GM23338 (cell line): ENCODE measurements at regions not wholly inside any gene's neighbourhood (a gene's known extent, or its start where the extent isn't known, plus 50 kb on each side); places are given as distances from the start of the nearest gene placed in this dataset.

Experiments
- ATAC-seq: fragments of 200-7000 bp; cut with Tn5 transposase; 3 replicates; pipeline ENCODE4 v1.9.1; 2020
- DNase-seq: peaks from one replicate; pipeline ENCODE4 v3.0.0-alpha.2; 2015; ENCODE audit warnings: low spot score
- H2AFZ ChIP-seq: fragments of 200-600 bp; sonication (generic); 2 replicates; pipeline ENCODE4 v1.8.0; 2016; ENCODE audit warnings: antibody characterized with exemption, mild to moderate bottlenecking, moderate library complexity
- H3F3A ChIP-seq: fragments of 200-600 bp; sonication (generic); replicated peaks from 2 replicates; pipeline ENCODE4 v1.8.0; 2017; ENCODE audit warnings: antibody characterized with exemption, mixed run types, low read depth
- H3K27ac ChIP-seq: fragments of 200-600 bp; sonication (generic); 2 replicates; pipeline ENCODE4 v1.6.1; 2016; ENCODE audit warnings: low read depth
- H3K27me3 ChIP-seq: fragments of 200-600 bp; sonication (generic); 2 replicates; pipeline ENCODE4 v1.8.0; 2016; ENCODE audit warnings: mild to moderate bottlenecking, mixed run types, moderate library complexity; ENCODE audit not compliant: insufficient read depth
- H3K36me3 ChIP-seq: fragments of 200-600 bp; sonication (generic); 2 replicates; pipeline ENCODE4 v1.8.0; 2016; ENCODE audit warnings: mild to moderate bottlenecking; ENCODE audit not compliant: insufficient read depth
- H3K4me1 ChIP-seq: fragments of 200-600 bp; sonication (generic); 2 replicates; pipeline ENCODE4 v1.8.0; 2016; ENCODE audit warnings: mild to moderate bottlenecking, moderate library complexity; ENCODE audit not compliant: insufficient read depth
- H3K4me2 ChIP-seq: fragments of 200-600 bp; sonication (generic); 2 replicates; pipeline ENCODE4 v1.7.1; 2017; ENCODE audit warnings: mixed run types
- H3K4me3 ChIP-seq: fragments of 200-600 bp; sonication (generic); 2 replicates; pipeline ENCODE4 v1.6.1; 2016; ENCODE audit warnings: mixed run types
- H3K79me2 ChIP-seq: fragments of 200-600 bp; sonication (generic); replicated peaks from 2 replicates; pipeline ENCODE4 v1.8.0; 2017; ENCODE audit warnings: mild to moderate bottlenecking; ENCODE audit not compliant: insufficient read depth
- H3K9me2 ChIP-seq: fragments of 200-600 bp; sonication (generic); 2 replicates; pipeline ENCODE4 v1.8.0; 2017; ENCODE audit not compliant: insufficient read depth
- H4K20me1 ChIP-seq: fragments of 200-600 bp; sonication (generic); replicated peaks from 2 replicates; pipeline ENCODE4 v1.8.0; 2017; ENCODE audit warnings: mild to moderate bottlenecking; ENCODE audit not compliant: insufficient read depth
- H3K27ac Mint-ChIP-seq: 2 replicates; pipeline ENCODE4 v1.8.0; 2020; ENCODE audit warnings: inconsistent platforms, mild to moderate bottlenecking, moderate library complexity, mixed read lengths
- H3K27me3 Mint-ChIP-seq: 3 replicates; pipeline ENCODE4 v1.8.0; 2022; ENCODE audit warnings: low read depth, mild to moderate bottlenecking, moderate library complexity, mixed read lengths, inconsistent platforms; ENCODE audit not compliant: insufficient read depth, poor library complexity
- H3K36me3 Mint-ChIP-seq: 3 replicates; pipeline ENCODE4 v1.8.0; 2021; ENCODE audit warnings: low read depth, mild to moderate bottlenecking, inconsistent platforms, moderate library complexity, mixed read lengths
- H3K4me1 Mint-ChIP-seq: 3 replicates; pipeline ENCODE4 v1.8.0; 2020; ENCODE audit warnings: mild to moderate bottlenecking, inconsistent platforms, mixed read lengths
- H3K4me3 Mint-ChIP-seq: 3 replicates; pipeline ENCODE4 v1.8.0; 2021; ENCODE audit warnings: moderate library complexity, mild to moderate bottlenecking, inconsistent platforms, mixed read lengths
- H3K9me3 Mint-ChIP-seq: 3 replicates; pipeline ENCODE4 v1.8.0; 2020; ENCODE audit warnings: moderate library complexity, mild to moderate bottlenecking, inconsistent platforms, mixed read lengths
- CTCF ChIP-seq, 2 experiments: fragments of 200-600 bp in 1 of 2; sonication (generic) in 1 of 2; conservative IDR thresholded peaks; 2 replicates each; pipeline versions ENCODE4 v1.5.1 to v1.6.1; 2016 to 2017; ENCODE audit warnings: antibody characterized with exemption in 2 of 2, low read depth in 2 of 2, mild to moderate bottlenecking in 2 of 2, moderate library complexity in 1 of 2
- EZH2 ChIP-seq: fragments of 200-600 bp; sonication (generic); IDR thresholded peaks from one replicate; pipeline ENCODE4 v1.8.0; 2017; ENCODE audit warnings: antibody characterized with exemption, mild to moderate bottlenecking, low read depth; ENCODE audit not compliant: unreplicated experiment
- JUNB ChIP-seq: IDR thresholded peaks from one replicate; pipeline ENCODE4 v1.6.1; 2016; ENCODE audit warnings: antibody characterized with exemption; ENCODE audit not compliant: unreplicated experiment
- NANOG ChIP-seq: IDR thresholded peaks from 2 replicates; pipeline ENCODE4 v1.6.1; 2016; ENCODE audit warnings: antibody characterized with exemption, borderline replicate concordance
- POLR2AphosphoS5 ChIP-seq: IDR thresholded peaks from 2 replicates; pipeline ENCODE4 v1.6.1; 2016; ENCODE audit warnings: antibody characterized with exemption, low read depth
- REST ChIP-seq: IDR thresholded peaks from one replicate; pipeline ENCODE4 v1.6.1; 2018; ENCODE audit warnings: antibody characterized with exemption; ENCODE audit not compliant: unreplicated experiment
- STAT1 ChIP-seq: IDR thresholded peaks from one replicate; pipeline ENCODE4 v1.6.1; 2016; ENCODE audit warnings: antibody characterized with exemption; ENCODE audit not compliant: unreplicated experiment
- ZNF331 ChIP-seq: fragments of 250-450 bp; sonication (Bioruptor Pico); IDR thresholded peaks from 2 replicates; pipeline ENCODE4 v1.5.0; 2020; ENCODE audit warnings: low read depth, mild to moderate bottlenecking, moderate library complexity
- ZNF462 ChIP-seq: fragments of 250-450 bp; sonication (Bioruptor Pico); IDR thresholded peaks from 2 replicates; pipeline ENCODE4 v1.5.0; 2020; ENCODE audit warnings: mild to moderate bottlenecking, moderate library complexity

- Mint-ChIP-seq H3K4me3 (no peak overlapping the region), H3K4me1 (peaks cover 19% of the 10 kb centered on the region), H3K27me3 (peaks cover 2% of the 10 kb centered on the region), H3K9me3 (no peaks in the 10 kb centered on the region), H3K36me3 (no peaks in the 10 kb centered on the region), H3K27ac (no peak overlapping the region)
- Histone ChIP-seq H3K27ac (no peak overlapping the region), H3K4me3 (no peak overlapping the region), H4K20me1 (no peaks in the 10 kb centered on the region), H3K79me2 (no peaks in the 10 kb centered on the region), H3K27me3 (peaks cover 3% of the 10 kb centered on the region; the same call in 1 of the 2 replicates), H3K4me1 (no peaks in the 10 kb centered on the region; the same call in 1 of the 2 replicates), H3K36me3 (no peaks in the 10 kb centered on the region), H2AFZ (no peak overlapping the region), H3K9me2 (no peaks in the 10 kb centered on the region), H3K4me2 (no peak overlapping the region), H3F3A (no peaks in the 10 kb centered on the region)
- TF ChIP-seq NANOG: no peak
- no peak for TF ChIP-seq REST
- no peak for TF ChIP-seq JUNB
- TF ChIP-seq CTCF (conservative IDR thresholded peaks at IDR 0.05; ENCODE audit: low read depth in 2 of 2): no peak
- TF ChIP-seq ZNF462 (CRISPR knock-in tag): no peak
- TF ChIP-seq POLR2AphosphoS5: no peak
- no peak for TF ChIP-seq STAT1
- no peak for TF ChIP-seq EZH2
- no peak for TF ChIP-seq ZNF331 (CRISPR knock-in tag)
- no peak for DNase-seq
- ATAC-seq: no peak
Measured at GRCh38 chr6:99841297-99841696, 152.7 kb downstream of the MCHR2 start.
